SK-N-MC (cell line): ENCODE measurements at regions not wholly inside any gene's neighbourhood (a gene's known extent, or its start where the extent isn't known, plus 50 kb on each side); places are given as distances from the start of the nearest gene placed in this dataset.

Source experiments
- EZH2 ChIP-seq: fragments of 200-600 bp; sonication (generic); IDR thresholded peaks from one replicate; pipeline ENCODE4 v1.6.1; 2017; ENCODE audit warnings: antibody characterized with exemption
- FOXP2 ChIP-seq: optimal IDR thresholded peaks from 2 replicates; pipeline ENCODE3; 2011; ENCODE audit warnings: mild to moderate bottlenecking, moderate library complexity; ENCODE audit not compliant: insufficient read depth; ENCODE audit errors: extremely low read length, control extremely low read depth
- POLR2AphosphoS5 ChIP-seq: IDR thresholded peaks from 2 replicates; pipeline ENCODE4 v1.6.1; 2012; ENCODE audit warnings: mild to moderate bottlenecking, low read depth, low read length, borderline replicate concordance

DNA sequence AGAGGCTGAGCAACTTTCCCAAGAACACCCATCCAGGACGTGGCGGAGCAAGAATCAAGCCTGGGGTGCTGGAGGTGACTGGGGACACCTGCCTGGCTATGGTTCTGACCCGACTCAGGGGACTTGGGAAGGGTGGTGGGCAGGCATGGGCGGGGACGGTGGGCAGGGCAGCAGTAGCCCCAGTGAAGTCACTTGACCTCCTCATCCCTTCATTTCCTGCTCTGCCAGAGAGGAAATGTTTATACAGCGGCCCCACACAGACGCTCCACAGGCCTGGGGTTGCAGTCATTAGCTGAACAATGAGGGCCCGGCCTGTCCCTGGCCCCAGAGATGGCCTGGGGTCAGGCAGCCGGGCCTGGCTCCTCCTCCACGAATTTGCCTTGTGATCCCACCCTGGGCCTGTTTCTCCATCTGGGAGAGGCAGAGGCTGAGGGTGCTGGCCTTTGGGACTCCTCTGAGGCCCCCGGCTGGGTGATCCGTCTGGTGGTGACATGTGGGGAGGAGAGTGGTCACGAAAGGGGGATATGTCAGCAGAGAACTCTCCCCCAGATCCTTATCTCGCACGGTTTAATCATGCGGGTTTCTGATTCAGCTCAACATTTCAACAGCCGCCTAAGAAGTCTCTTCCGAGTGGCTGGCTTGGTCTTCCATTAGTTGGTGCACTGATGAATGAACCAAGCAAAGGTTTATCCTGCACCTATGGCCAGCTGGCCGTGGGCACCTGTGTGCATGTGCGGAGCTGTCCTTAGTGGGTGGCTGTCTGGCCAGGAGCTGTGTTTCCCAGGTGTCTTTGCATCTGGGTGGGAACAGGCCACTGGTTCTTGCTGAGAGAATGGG is 175.9 kb downstream of the IRF8 start:
- no peak for TF ChIP-seq EZH2
- no peak for TF ChIP-seq POLR2AphosphoS5
- TF ChIP-seq FOXP2, result no peak
